ENCODE measurements at regions not wholly inside any gene's neighbourhood (a gene's known extent, or its start where the extent isn't known, plus 50 kb on each side); places are given as distances from the start of the nearest gene placed in this dataset.

DNA sequence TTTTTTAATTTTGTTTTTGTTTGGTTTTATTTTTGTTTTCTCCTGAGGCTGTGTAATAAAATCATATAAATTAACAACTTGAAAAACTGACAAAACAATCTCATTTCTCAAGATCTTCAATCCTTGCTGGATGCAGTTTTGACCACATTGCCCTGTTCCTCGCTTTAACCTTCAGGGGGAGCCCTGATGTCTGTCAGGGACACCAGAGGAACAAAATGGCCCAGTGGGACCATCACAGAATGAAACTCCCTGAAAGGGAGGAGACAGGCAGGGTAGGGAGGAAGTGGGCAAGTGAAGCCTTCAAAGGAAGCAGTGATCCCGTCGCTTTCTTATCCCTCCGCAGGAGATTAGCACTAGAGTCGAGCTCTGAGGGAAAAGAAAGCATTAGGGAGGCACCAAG lies 274.9 kb upstream of the LDB2 start:
- Mint-ChIP-seq H3K27ac (no peak overlapping the region), H3K9me3 (no peaks in the 10 kb centered on the region)

GRCh38 chr4:17170131-17170530 lies 271.7 kb upstream of the LDB2 start:
- H3K27ac Mint-ChIP-seq = peak overlapping the region; percentile 57 to 98 (median 96)
- H3K27me3 Mint-ChIP-seq (ENCODE audit: low read depth) = no peaks in the 10 kb centered on the region
- no peaks in the 10 kb centered on the region for H3K36me3 Mint-ChIP-seq (ENCODE audit: low read depth)
- H3K4me1 Mint-ChIP-seq = peaks cover 46% of the 10 kb centered on the region
- TF ChIP-seq CTCF (IDR thresholded peaks at IDR 0.05; ENCODE audit: unreplicated experiment in 3 of 3) = no peak
- H3K9me3 Mint-ChIP-seq = no peaks in the 10 kb centered on the region
- H3K4me3 Mint-ChIP-seq = no peak overlapping the region

More for the DNA sequence above, 274.9 kb upstream of the LDB2 start:
- TF ChIP-seq CTCF (IDR thresholded peaks at IDR 0.05; ENCODE audit: unreplicated experiment in 3 of 3) = peak in 1 of 3 experiments; percentile 12
- H3K27me3 Mint-ChIP-seq (ENCODE audit: low read depth) = no peaks in the 10 kb centered on the region
- no peak overlapping the region for H3K4me3 Mint-ChIP-seq
- H3K36me3 Mint-ChIP-seq (ENCODE audit: low read depth) = no peaks in the 10 kb centered on the region
- H3K4me1 Mint-ChIP-seq = peaks cover 27% of the 10 kb centered on the region

DNA sequence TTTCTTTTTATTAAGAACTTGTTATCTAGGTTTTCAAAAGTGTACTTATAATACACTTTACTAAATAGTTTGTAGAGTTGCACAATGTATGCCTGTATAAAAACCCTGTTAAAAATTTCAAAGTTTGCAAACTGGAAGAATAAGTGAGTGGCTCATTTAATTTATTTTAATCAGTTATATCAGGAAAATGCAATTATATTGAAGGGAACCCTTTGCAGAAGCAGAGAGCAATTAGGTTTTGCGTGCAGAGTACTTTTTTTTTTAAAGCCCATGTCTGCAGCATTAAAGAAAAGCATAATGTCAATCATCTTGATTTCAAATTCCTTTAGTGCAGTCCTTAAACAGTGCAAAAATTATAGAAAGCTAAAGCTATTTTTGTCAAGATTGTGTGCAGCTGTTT lies 271.3 kb upstream of the LDB2 start:
- no peaks in the 10 kb centered on the region for H3K9me3 Mint-ChIP-seq
- peak overlapping the region; percentile 22 to 98 (median 96) for H3K27ac Mint-ChIP-seq
- no peaks in the 10 kb centered on the region for H3K36me3 Mint-ChIP-seq (ENCODE audit: low read depth)
- TF ChIP-seq CTCF (IDR thresholded peaks at IDR 0.05; ENCODE audit: unreplicated experiment in 3 of 3) = no peak
- peaks cover 50% of the 10 kb centered on the region for H3K4me1 Mint-ChIP-seq
- no peak overlapping the region for H3K4me3 Mint-ChIP-seq
- no peaks in the 10 kb centered on the region for H3K27me3 Mint-ChIP-seq (ENCODE audit: low read depth)

- Mint-ChIP-seq H3K27me3 (ENCODE audit: low read depth) (no peaks in the 10 kb centered on the region), H3K4me3 (peak overlapping the region; percentile 4 to 40 (median 25)), H3K36me3 (ENCODE audit: low read depth) (peaks cover 9% of the 10 kb centered on the region), H3K27ac (peak overlapping the region; percentile 95 to 98 (median 96)), H3K9me3 (peaks cover 10% of the 10 kb centered on the region), H3K4me1 (peaks cover 58% of the 10 kb centered on the region)
- no peak for TF ChIP-seq CTCF (IDR thresholded peaks at IDR 0.05; ENCODE audit: unreplicated experiment in 3 of 3)
Observed at GRCh38 chr4:17168571-17168970, 270.1 kb upstream of the LDB2 start.

GRCh38 chr4:17166954-17167353 lies 268.5 kb upstream of the LDB2 start:
- Mint-ChIP-seq H3K9me3 (peaks cover 19% of the 10 kb centered on the region), H3K27me3 (ENCODE audit: low read depth) (no peaks in the 10 kb centered on the region), H3K36me3 (ENCODE audit: low read depth) (peaks cover 9% of the 10 kb centered on the region), H3K27ac (peak overlapping the region; percentile 95 to 98 (median 96)), H3K4me1 (peaks cover 58% of the 10 kb centered on the region), H3K4me3 (peak overlapping the region in 1 of 3 experiments; percentile 33)
- TF ChIP-seq CTCF (IDR thresholded peaks at IDR 0.05; ENCODE audit: unreplicated experiment in 3 of 3) = no peak

GRCh38 chr4:17165286-17165685 lies 266.8 kb upstream of the LDB2 start:
- peak overlapping the region in 2 of 3 experiments; percentile 82 to 85 for H3K27ac Mint-ChIP-seq
- peaks cover 36% of the 10 kb centered on the region for H3K9me3 Mint-ChIP-seq
- no peak for TF ChIP-seq CTCF (IDR thresholded peaks at IDR 0.05; ENCODE audit: unreplicated experiment in 3 of 3)
- H3K36me3 Mint-ChIP-seq (ENCODE audit: low read depth) = peaks cover 9% of the 10 kb centered on the region
- H3K27me3 Mint-ChIP-seq (ENCODE audit: low read depth) = no peaks in the 10 kb centered on the region
- peaks cover 50% of the 10 kb centered on the region for H3K4me1 Mint-ChIP-seq
- no peak overlapping the region for H3K4me3 Mint-ChIP-seq

All from nephron (organoid).